ENCODE measurements at regions not wholly inside any gene's neighbourhood (a gene's known extent, or its start where the extent isn't known, plus 50 kb on each side); places are given as distances from the start of the nearest gene placed in this dataset.

DNA sequence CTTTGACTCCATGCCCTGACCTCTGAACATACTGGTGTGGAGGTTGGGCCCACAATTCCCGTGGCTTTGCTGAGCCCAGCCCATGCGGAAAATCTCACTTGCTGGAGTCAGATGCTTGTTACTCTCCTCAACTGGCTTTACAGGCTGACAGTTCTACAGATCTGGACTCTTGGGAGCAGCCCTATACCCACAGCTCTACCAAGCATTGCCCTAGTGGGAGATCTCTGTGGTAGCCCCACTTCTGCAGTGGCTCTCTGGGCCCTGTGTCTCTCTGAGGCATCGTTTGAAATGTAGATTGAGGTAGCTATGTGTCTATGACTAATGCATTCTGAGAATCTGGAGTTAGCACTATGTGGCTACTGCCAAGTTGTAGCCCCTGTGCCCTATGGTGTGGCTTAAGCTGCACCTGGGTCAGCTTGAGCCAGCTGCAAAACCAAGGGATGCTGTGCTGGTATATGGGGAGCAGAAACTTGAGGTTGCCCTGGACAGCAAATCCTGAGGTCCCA lies 625.8 kb upstream of the ALCAM start:
- no peaks in the 10 kb centered on the region for H3K36me3 ChIP-seq (ENCODE audit: low read depth)
- no peak overlapping the region for H3K4me3 ChIP-seq
- H3K9me3 ChIP-seq, result no peaks in the 10 kb centered on the region
- TF ChIP-seq, protein P1, sequence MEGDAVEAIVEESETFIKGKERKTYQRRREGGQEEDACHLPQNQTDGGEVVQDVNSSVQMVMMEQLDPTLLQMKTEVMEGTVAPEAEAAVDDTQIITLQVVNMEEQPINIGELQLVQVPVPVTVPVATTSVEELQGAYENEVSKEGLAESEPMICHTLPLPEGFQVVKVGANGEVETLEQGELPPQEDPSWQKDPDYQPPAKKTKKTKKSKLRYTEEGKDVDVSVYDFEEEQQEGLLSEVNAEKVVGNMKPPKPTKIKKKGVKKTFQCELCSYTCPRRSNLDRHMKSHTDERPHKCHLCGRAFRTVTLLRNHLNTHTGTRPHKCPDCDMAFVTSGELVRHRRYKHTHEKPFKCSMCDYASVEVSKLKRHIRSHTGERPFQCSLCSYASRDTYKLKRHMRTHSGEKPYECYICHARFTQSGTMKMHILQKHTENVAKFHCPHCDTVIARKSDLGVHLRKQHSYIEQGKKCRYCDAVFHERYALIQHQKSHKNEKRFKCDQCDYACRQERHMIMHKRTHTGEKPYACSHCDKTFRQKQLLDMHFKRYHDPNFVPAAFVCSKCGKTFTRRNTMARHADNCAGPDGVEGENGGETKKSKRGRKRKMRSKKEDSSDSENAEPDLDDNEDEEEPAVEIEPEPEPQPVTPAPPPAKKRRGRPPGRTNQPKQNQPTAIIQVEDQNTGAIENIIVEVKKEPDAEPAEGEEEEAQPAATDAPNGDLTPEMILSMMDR (IDR thresholded peaks at IDR 0.05), result no peak
- ATAC-seq (no peak), DNase-seq (no peak)
- H3K4me1 ChIP-seq (ENCODE audit: low read depth), result no peaks in the 10 kb centered on the region
- intact Hi-C loops (cut with DNase I, micrococcal nuclease), result no loop called here

DNA sequence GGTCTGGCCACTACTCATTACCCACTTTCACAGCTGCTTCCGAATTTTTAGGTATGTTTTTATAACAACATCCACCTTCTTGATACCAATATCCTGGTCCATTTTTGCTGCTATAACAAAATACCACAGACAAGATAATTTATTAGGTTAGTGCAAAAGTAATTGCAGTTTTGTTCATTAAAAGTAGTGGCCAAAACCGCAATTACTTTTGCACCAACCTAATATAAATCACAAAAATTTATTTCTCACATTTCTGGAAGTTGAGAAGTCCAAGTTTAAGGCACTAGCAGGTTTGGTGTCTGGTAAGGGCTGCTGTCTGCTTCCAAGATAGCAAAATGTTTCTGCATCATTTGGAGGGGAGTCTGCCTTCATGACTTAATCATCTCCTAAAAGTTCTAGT lies 624.7 kb upstream of the ALCAM start:
- ATAC-seq, result no peak
- Histone ChIP-seq H3K4me3 (no peak overlapping the region), H3K9me3 (no peaks in the 10 kb centered on the region), H3K36me3 (ENCODE audit: low read depth) (no peaks in the 10 kb centered on the region), H3K4me1 (ENCODE audit: low read depth) (no peaks in the 10 kb centered on the region)
- intact Hi-C loops (cut with DNase I, micrococcal nuclease), result no loop called here
- no peak for DNase-seq
- TF ChIP-seq, protein P1 (IDR thresholded peaks at IDR 0.05), result no peak

DNA sequence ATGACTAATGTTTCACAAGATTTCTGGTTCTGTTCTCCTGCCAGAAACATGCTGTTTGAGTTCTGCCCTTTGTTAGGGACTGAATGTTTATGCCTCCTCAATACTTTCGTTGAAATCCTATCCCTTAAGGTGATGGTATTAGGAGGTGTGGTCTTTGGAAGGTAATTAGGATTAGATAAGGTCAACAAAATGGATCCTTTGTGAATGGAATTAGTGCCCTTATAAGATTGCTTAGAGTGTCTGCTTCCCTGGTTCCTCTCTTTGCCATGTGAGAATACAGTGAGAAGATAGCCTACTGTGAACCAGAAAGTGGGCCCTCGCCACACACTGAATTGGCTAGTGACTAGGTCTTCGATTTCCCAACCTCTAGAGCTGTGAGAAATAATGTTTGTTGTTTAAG lies 621.4 kb upstream of the ALCAM start:
- TF ChIP-seq, protein P1 (IDR thresholded peaks at IDR 0.05), result no peak
- intact Hi-C loops (cut with DNase I, micrococcal nuclease), result no loop called here

DNA sequence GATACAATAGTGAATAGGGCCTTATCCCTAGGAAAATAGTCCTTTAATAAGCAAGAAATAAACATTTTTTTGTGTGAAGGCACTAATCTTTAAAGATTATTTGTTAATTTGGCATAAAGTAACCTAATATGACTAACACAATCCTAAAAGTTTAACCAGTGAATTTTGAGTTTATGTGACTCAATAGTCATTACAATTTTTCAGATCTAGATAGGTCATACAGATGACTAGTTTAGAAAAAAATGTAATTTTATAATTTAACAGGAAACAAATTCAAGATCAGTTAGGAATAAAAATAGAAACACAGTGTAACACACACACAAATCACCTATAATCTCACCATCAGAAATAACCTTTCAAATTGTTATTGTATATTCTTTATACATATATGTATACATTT lies 620.7 kb upstream of the ALCAM start:
- DNase-seq (no peak), ATAC-seq (no peak)
- no peak overlapping the region for H3K4me3 ChIP-seq
- TF ChIP-seq, protein P1 (IDR thresholded peaks at IDR 0.05), result no peak
- H3K36me3 ChIP-seq (ENCODE audit: low read depth), result no peaks in the 10 kb centered on the region
- no peaks in the 10 kb centered on the region for H3K4me1 ChIP-seq (ENCODE audit: low read depth)
- H3K9me3 ChIP-seq, result no peaks in the 10 kb centered on the region
- intact Hi-C loops (cut with DNase I, micrococcal nuclease), result no loop called here

More for the DNA sequence above, 621.4 kb upstream of the ALCAM start:
- H3K9me3 ChIP-seq, result no peaks in the 10 kb centered on the region
- H3K4me3 ChIP-seq, result no peak overlapping the region
- no peaks in the 10 kb centered on the region for H3K36me3 ChIP-seq (ENCODE audit: low read depth)
- no peaks in the 10 kb centered on the region for H3K4me1 ChIP-seq (ENCODE audit: low read depth)
- ATAC-seq (no peak), DNase-seq (no peak)

DNA sequence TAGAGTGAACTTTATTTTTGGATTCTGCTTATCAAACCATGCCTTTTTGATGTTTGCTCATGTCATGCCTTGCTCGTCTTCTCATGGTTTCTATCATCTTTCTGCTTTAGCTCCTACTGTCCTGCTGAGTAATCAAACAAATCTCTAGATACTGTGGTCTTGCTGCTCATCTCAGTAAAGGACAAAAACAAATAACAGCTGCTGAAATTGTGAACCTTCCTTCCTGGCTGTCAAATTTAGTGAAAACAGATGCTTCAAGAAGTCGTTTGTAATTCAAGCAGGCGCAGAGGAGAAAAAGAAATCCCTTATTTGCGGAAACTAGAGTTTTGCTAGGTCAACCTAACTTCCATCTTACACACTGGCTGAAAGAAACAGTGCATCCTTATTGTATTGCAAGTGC lies 616.1 kb upstream of the ALCAM start:
- no peaks in the 10 kb centered on the region for H3K36me3 ChIP-seq (ENCODE audit: low read depth)
- H3K9me3 ChIP-seq, result no peaks in the 10 kb centered on the region
- TF ChIP-seq, protein P1 (IDR thresholded peaks at IDR 0.05), result no peak
- DNase-seq (no peak), ATAC-seq (no peak)
- intact Hi-C loops (cut with DNase I, micrococcal nuclease), result no loop called here
- no peak overlapping the region for H3K4me3 ChIP-seq
- H3K4me1 ChIP-seq (ENCODE audit: low read depth), result no peaks in the 10 kb centered on the region

DNA sequence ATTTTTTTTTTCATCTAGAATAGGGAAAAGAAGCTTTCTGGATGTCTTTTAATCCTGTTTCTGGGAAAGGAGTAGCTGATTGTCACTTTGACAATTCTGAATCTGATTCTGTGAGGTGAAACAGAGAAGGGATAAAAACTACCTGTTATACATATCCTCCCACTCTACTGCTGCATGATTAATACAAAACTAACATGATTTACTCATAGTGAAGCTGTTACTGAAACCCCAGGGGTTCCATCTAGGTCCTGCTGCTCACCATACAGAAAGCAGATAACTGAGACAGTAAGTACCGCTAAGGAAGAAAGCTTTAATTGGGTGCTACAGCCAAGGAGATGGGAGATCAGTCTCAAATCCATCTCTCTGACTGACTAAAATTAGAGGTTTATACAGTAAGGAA lies 610.9 kb upstream of the ALCAM start:
- no peaks in the 10 kb centered on the region for H3K36me3 ChIP-seq (ENCODE audit: low read depth)
- H3K4me3 ChIP-seq, result no peak overlapping the region
- intact Hi-C loops (cut with DNase I, micrococcal nuclease), result no loop called here
- TF ChIP-seq, protein P1 (IDR thresholded peaks at IDR 0.05), result no peak
- DNase-seq (no peak), ATAC-seq (no peak)
- no peaks in the 10 kb centered on the region for H3K4me1 ChIP-seq (ENCODE audit: low read depth)
- H3K9me3 ChIP-seq, result no peaks in the 10 kb centered on the region
